Adrenal gland (tissue), 9 donors: ENCODE measurements at regions not wholly inside any gene's neighbourhood (a gene's known extent, or its start where the extent isn't known, plus 50 kb on each side); places are given as distances from the start of the nearest gene placed in this dataset.

Experiments used
- DNase-seq, 7 donors: peaks; one replicate each; pipeline ENCODE4 v3.0.0-alpha.2; 2019 to 2020
- H3K27ac ChIP-seq, 5 donors: fragments of 200-600 bp; sonication (generic) in 4 of 5; 1 replicate in 3 of 5; 2 replicates in 2 of 5; pipeline versions ENCODE4 v1.5.1 to v1.8.0; 2016 to 2020; ENCODE audit warnings: mild to moderate bottlenecking in 1 of 5
- H3K27me3 ChIP-seq: fragments of 200-600 bp; 2 replicates; pipeline ENCODE4 v1.8.0; 2021
- H3K36me3 ChIP-seq, 2 donors: fragments of 200-600 bp; replicated peaks in 1 of 2; 1 replicate in 1 of 2; 2 replicates in 1 of 2; pipeline versions ENCODE4 v1.5.1 to v1.8.0; 2018 to 2022
- H3K4me1 ChIP-seq, 2 donors: fragments of 200-600 bp; replicated peaks in 1 of 2; 1 replicate in 1 of 2; 2 replicates in 1 of 2; pipeline versions ENCODE4 v1.5.1 to v1.8.0; 2018 to 2021
- H3K4me3 ChIP-seq, 4 donors: fragments of 200-600 bp; sonication (generic) in 3 of 4; one replicate each; pipeline ENCODE4 v1.5.1; 2016 to 2018
- H3K9me3 ChIP-seq, 3 donors: fragments of 200-600 bp; sonication (generic) in 1 of 3; replicated peaks in 1 of 3; 1 replicate in 2 of 3; 2 replicates in 1 of 3; pipeline versions ENCODE4 v1.5.1 to v1.8.0; 2016 to 2021
- POLR2A ChIP-seq, 2 donors: fragments of 450-650 bp; IDR thresholded peaks; one replicate each; pipeline ENCODE4 v1.6.1; 2017; ENCODE audit warnings: antibody characterized with exemption in 2 of 2, mild to moderate bottlenecking in 2 of 2, moderate library complexity in 1 of 2
- WGBS, 4 donors: extraction: QIAGEN DNeasy Blood & Tissue Kit in 2 of 4; methylation state at CpG; one replicate each; pipeline versions ENCODE4 v1.1.5 to v1.1.7; 2013 to 2017; 5-methylcytosine and 5-hydroxymethylcytosine counted together
- intact Hi-C, 2 donors: fragments of 100-400 bp; cut with DNase I; formaldehyde crosslinking; loops; one replicate each; pipeline versions ENCODE4 v1.14.1 to v1.15.0; 2022 to 2023
- TF ChIP-seq, protein P1 (sequence below), 6 experiments: fragments of 450-650 bp in 4 of 6; fragments of 200-600 bp in 2 of 6; sonication (generic) in 1 of 6; IDR thresholded peaks; 1 replicate in 5 of 6; 2 replicates in 1 of 6; pipeline versions ENCODE4 v1.5.1 to v1.8.0; 2016 to 2021; ENCODE audit warnings: antibody characterized with exemption in 6 of 6, mild to moderate bottlenecking in 2 of 6, moderate library complexity in 1 of 6
- donor health status: healthy with polysubstance abuse.
- donor health status: Bipolar disorder and iron deficiency.
- donor health status: DM: yes; HTN: yes; CAD: no.
- donor health status: DM: no; HTN: no; CAD: no.
- donor health status: DM: no; HTN: no; CAD: no.

DNA sequence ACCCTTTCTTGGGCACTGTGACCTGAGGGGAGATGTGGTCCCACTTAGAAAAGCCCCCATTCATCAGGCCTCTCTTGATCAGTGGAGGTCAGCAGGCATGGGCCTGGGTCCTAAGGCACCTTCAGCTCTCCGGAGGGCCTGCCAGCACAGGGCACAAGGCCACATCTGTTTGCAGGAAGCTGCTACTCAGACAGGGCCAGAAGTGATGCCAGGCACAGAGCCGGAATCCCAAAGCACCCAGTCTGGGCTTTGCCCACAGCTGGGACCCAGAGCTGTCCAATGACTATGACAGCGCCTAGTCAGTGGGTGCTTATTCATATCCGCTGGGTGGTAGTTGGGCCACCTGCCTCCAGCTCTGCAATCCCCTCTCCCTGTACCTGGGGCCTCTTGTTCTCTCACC is 63.2 kb upstream of the ELN start:
- no peaks in the 10 kb centered on the region for H3K27me3 ChIP-seq
- WGBS, 4 donors, result 71 to 100% (median 96%) methylated on average over 1 to 4 of the region's 4 CpGs
- no peaks in the 10 kb centered on the region for H3K36me3 ChIP-seq
- DNase-seq, result peak in 1 of 7 donors; percentile 23
- H3K4me3 ChIP-seq, result no peak overlapping the region
- no peak overlapping the region for H3K27ac ChIP-seq
- no peak for TF ChIP-seq POLR2A (IDR thresholded peaks at IDR 0.05)
- TF ChIP-seq, protein P1, sequence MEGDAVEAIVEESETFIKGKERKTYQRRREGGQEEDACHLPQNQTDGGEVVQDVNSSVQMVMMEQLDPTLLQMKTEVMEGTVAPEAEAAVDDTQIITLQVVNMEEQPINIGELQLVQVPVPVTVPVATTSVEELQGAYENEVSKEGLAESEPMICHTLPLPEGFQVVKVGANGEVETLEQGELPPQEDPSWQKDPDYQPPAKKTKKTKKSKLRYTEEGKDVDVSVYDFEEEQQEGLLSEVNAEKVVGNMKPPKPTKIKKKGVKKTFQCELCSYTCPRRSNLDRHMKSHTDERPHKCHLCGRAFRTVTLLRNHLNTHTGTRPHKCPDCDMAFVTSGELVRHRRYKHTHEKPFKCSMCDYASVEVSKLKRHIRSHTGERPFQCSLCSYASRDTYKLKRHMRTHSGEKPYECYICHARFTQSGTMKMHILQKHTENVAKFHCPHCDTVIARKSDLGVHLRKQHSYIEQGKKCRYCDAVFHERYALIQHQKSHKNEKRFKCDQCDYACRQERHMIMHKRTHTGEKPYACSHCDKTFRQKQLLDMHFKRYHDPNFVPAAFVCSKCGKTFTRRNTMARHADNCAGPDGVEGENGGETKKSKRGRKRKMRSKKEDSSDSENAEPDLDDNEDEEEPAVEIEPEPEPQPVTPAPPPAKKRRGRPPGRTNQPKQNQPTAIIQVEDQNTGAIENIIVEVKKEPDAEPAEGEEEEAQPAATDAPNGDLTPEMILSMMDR (IDR thresholded peaks at IDR 0.05), result no peak
- intact Hi-C loops, result no loop called here
- peaks cover 0 to 6% (median 5%) of the 10 kb centered on the region in 3 donors for H3K9me3 ChIP-seq
- no peaks in the 10 kb centered on the region for H3K4me1 ChIP-seq

DNA sequence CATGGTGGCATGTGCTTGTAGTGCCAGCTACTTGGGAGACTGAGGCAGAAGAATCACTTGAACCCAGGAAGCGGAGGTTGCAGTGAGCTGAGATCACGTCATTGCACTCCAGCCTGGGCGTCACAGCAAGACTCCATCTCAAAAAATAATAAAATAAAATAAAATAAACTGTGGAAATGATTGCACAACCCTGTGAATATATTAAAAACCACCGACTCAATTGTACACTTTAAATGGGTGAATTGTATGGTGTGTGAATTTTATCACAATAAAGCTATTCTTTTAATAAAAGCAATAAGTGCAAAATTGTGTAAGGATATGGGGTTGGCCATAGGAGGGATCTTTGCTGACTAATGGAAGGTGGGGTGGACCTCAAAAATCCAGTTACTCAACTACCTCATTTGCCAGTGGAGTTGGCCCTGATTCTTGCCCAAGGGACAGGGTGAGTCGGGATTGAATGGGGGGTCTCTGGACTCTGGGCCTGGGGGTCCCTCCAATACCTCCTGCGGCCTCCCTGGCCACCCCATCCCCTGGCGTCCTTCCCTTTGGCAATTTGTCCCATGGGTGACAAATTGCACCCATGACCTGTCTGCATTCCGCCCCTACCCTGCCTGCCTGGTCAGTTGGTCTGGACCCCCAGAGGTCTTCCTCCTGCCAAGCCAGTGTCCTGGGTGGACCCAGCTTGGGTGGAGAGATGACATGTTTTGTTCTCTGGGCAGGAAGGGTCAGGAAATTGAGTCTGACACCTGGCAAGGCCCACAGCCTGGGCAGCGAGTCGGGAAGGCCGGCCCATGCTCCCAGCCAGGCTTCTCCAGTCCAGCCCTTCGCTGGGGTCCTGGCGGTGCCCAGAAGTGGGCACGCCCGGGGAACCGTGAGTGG is 61.7 kb upstream of the ELN start:
- Histone ChIP-seq H3K4me3 (no peak overlapping the region), H3K9me3 (peaks cover 0 to 6% (median 5%) of the 10 kb centered on the region in 3 donors), H3K4me1 (no peaks in the 10 kb centered on the region), H3K36me3 (no peaks in the 10 kb centered on the region), H3K27me3 (no peaks in the 10 kb centered on the region), H3K27ac (no peak overlapping the region)
- intact Hi-C loops, result no loop called here
- TF ChIP-seq, protein P1 (IDR thresholded peaks at IDR 0.05), result no peak
- TF ChIP-seq POLR2A (IDR thresholded peaks at IDR 0.05), result no peak
- peak in 1 of 7 donors; percentile 29 for DNase-seq
- WGBS, 4 donors, result 92 to 94% (median 94%) methylated on average over 7 to 16 of the region's 16 CpGs

DNA sequence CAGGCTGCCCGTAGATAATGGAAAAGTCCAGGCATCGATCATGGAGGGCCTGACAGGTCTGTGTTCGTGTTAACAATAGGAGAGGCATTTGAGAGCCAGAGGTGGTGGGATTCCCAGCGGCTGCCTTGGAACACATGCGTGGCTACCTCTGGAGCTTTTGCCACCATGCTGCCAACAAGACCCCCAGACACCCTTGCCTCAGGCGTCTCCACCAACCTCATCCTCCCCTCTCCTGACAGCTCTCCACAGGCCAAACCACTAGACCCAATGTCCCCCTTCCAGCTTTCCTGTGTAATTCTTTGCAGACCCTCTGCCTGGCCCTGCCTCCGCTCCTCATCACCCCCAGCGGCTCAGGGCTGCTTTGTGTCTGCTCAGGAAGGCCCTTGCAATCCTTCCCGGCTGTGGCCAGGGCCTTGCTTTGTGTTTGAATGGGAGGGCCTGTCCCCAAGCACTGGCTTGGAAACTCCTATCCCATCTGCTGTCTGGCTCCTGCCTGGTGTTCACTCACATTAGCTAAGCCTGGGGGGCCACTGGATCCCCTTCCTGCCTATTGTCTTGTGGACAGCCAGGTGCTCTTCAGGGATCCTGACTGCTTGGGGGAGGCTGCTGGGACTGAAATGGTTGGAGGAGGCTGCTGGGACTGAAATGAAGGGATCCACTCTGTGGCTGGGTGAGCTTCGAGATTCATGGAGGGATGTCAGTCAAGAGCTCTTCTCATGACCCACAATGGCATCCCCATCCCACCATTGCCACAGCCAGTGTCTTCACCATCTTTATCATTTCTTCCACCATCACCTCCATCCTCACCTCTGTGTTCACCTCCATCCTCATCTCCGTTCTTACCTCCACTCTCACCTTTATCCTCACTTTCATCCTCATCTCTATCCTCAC is 60.8 kb upstream of the ELN start:
- Histone ChIP-seq H3K27me3 (no peaks in the 10 kb centered on the region), H3K36me3 (no peaks in the 10 kb centered on the region), H3K4me1 (no peaks in the 10 kb centered on the region), H3K27ac (no peak overlapping the region), H3K4me3 (no peak overlapping the region), H3K9me3 (peaks cover 0 to 6% (median 5%) of the 10 kb centered on the region in 3 donors)
- WGBS, 4 donors, result 86 to 91% (median 89%) methylated on average over 8 to 11 of the region's 11 CpGs
- TF ChIP-seq, protein P1 (IDR thresholded peaks at IDR 0.05), result no peak
- no peak for TF ChIP-seq POLR2A (IDR thresholded peaks at IDR 0.05)
- peak in 1 of 7 donors; percentile 37 for DNase-seq
- intact Hi-C loops, result no loop called here

DNA sequence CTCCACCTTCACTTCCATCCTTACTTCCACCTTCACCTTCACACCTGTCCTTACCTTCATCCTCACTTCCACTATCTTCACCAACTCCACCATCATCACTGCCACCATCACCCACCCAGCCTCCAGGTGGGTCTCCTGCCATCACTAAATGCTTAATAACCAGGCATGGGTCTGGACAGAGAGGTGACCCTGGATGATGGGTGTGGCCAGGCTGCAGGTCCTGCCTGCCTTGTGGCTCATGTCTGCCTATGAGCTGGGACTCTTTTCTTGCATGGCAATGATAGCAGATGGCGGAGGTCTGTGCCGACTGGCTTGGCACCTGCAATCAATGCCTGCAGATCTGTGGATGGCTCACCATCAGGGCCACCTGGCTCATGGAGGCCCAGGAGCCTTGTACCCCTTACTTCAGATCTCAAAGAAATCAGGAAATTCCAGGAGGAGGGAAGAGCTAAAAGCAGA is 60.1 kb upstream of the ELN start:
- no peak overlapping the region for H3K4me3 ChIP-seq

More for the DNA sequence above, 60.1 kb upstream of the ELN start:
- H3K27me3 ChIP-seq, result no peaks in the 10 kb centered on the region
- 93 to 100% (median 95%) methylated on average over 2 of the region's 2 CpGs for WGBS, 4 donors
- H3K36me3 ChIP-seq, result no peaks in the 10 kb centered on the region
- no peaks in the 10 kb centered on the region for H3K4me1 ChIP-seq
- peaks cover 0 to 6% (median 4%) of the 10 kb centered on the region in 3 donors for H3K9me3 ChIP-seq
- intact Hi-C loops, result no loop called here
- no peak overlapping the region for H3K27ac ChIP-seq
- DNase-seq, result no peak
- no peak for TF ChIP-seq POLR2A (IDR thresholded peaks at IDR 0.05)
- TF ChIP-seq, protein P1 (IDR thresholded peaks at IDR 0.05), result no peak
